ENCODE measurements at regions not wholly inside any gene's neighbourhood (a gene's known extent, or its start where the extent isn't known, plus 50 kb on each side); places are given as distances from the start of the nearest gene placed in this dataset.

GRCh38 chr2:175355246-175355645, 173.7 kb upstream of the ATP5MC3 start:
- Mint-ChIP-seq H3K4me1 (no peaks in the 10 kb centered on the region), H3K36me3 (ENCODE audit: low read depth) (no peaks in the 10 kb centered on the region), H3K4me3 (no peak overlapping the region), H3K9me3 (no peaks in the 10 kb centered on the region), H3K27ac (no peak overlapping the region), H3K27me3 (ENCODE audit: low read depth) (peaks cover 25% of the 10 kb centered on the region)
- TF ChIP-seq, protein P1, sequence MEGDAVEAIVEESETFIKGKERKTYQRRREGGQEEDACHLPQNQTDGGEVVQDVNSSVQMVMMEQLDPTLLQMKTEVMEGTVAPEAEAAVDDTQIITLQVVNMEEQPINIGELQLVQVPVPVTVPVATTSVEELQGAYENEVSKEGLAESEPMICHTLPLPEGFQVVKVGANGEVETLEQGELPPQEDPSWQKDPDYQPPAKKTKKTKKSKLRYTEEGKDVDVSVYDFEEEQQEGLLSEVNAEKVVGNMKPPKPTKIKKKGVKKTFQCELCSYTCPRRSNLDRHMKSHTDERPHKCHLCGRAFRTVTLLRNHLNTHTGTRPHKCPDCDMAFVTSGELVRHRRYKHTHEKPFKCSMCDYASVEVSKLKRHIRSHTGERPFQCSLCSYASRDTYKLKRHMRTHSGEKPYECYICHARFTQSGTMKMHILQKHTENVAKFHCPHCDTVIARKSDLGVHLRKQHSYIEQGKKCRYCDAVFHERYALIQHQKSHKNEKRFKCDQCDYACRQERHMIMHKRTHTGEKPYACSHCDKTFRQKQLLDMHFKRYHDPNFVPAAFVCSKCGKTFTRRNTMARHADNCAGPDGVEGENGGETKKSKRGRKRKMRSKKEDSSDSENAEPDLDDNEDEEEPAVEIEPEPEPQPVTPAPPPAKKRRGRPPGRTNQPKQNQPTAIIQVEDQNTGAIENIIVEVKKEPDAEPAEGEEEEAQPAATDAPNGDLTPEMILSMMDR (IDR thresholded peaks at IDR 0.05; ENCODE audit: unreplicated experiment in 3 of 3) = no peak

- Mint-ChIP-seq H3K4me3 (no peak overlapping the region), H3K9me3 (no peaks in the 10 kb centered on the region), H3K27ac (no peak overlapping the region), H3K4me1 (no peaks in the 10 kb centered on the region), H3K36me3 (ENCODE audit: low read depth) (no peaks in the 10 kb centered on the region), H3K27me3 (ENCODE audit: low read depth) (peaks cover 18% of the 10 kb centered on the region)
- TF ChIP-seq, protein P1 (IDR thresholded peaks at IDR 0.05; ENCODE audit: unreplicated experiment in 3 of 3) = no peak
These were observed 171.8 kb upstream of the ATP5MC3 start for GRCh38 chr2:175353275-175353674.

GRCh38 chr2:175351512-175351911, 170.0 kb upstream of the ATP5MC3 start:
- Mint-ChIP-seq H3K27me3 (ENCODE audit: low read depth) (peaks cover 8% of the 10 kb centered on the region), H3K27ac (no peak overlapping the region), H3K36me3 (ENCODE audit: low read depth) (no peaks in the 10 kb centered on the region), H3K4me3 (no peak overlapping the region), H3K4me1 (no peaks in the 10 kb centered on the region), H3K9me3 (no peaks in the 10 kb centered on the region)
- TF ChIP-seq, protein P1 (IDR thresholded peaks at IDR 0.05; ENCODE audit: unreplicated experiment in 3 of 3) = no peak

- Mint-ChIP-seq H3K9me3 (no peaks in the 10 kb centered on the region), H3K36me3 (ENCODE audit: low read depth) (no peaks in the 10 kb centered on the region), H3K4me3 (no peak overlapping the region), H3K27me3 (ENCODE audit: low read depth) (peaks cover 8% of the 10 kb centered on the region), H3K4me1 (no peaks in the 10 kb centered on the region), H3K27ac (no peak overlapping the region)
- TF ChIP-seq, protein P1 (IDR thresholded peaks at IDR 0.05; ENCODE audit: unreplicated experiment in 3 of 3) = no peak
These were observed 168.6 kb upstream of the ATP5MC3 start for GRCh38 chr2:175350105-175350504.

DNA sequence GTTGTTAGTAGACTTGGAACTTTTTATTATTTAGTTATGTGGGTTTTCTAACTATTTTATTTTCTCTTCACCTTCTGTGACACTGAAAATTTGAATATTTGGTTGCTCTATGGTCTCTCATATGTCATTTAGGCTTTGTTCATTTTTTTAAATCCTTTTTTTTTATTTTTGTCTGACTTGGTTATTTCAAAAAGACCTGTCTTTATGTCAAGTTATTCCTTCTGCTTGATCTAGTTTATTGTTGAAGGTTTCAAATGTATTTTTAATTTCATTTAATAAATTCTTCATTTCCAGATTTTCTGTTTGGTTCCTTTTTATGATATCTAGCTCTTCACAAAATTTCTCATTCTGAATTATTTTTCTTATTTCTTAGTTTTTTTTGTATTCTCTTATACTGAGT, 160.6 kb upstream of the ATP5MC3 start:
- Mint-ChIP-seq H3K4me1 (no peaks in the 10 kb centered on the region), H3K36me3 (ENCODE audit: low read depth) (no peaks in the 10 kb centered on the region), H3K4me3 (no peak overlapping the region), H3K9me3 (peaks cover 39% of the 10 kb centered on the region), H3K27ac (no peak overlapping the region), H3K27me3 (ENCODE audit: low read depth) (no peaks in the 10 kb centered on the region)
- TF ChIP-seq, protein P1 (IDR thresholded peaks at IDR 0.05; ENCODE audit: unreplicated experiment in 3 of 3) = no peak

- peak overlapping the region in 2 of 3 experiments; percentile 20 to 30 for H3K27ac Mint-ChIP-seq
- no peaks in the 10 kb centered on the region for H3K36me3 Mint-ChIP-seq (ENCODE audit: low read depth)
- no peaks in the 10 kb centered on the region for H3K27me3 Mint-ChIP-seq (ENCODE audit: low read depth)
- no peak overlapping the region for H3K4me3 Mint-ChIP-seq
- H3K4me1 Mint-ChIP-seq = no peaks in the 10 kb centered on the region
- H3K9me3 Mint-ChIP-seq = peaks cover under 1% of the 10 kb centered on the region
- TF ChIP-seq, protein P1 (IDR thresholded peaks at IDR 0.05; ENCODE audit: unreplicated experiment in 3 of 3) = no peak
These were observed 148.7 kb upstream of the ATP5MC3 start for GRCh38 chr2:175330195-175330594.

Measured in nephron (organoid).